ENCODE measurements at regions not wholly inside any gene's neighbourhood (a gene's known extent, or its start where the extent isn't known, plus 50 kb on each side); places are given as distances from the start of the nearest gene placed in this dataset.

DNA sequence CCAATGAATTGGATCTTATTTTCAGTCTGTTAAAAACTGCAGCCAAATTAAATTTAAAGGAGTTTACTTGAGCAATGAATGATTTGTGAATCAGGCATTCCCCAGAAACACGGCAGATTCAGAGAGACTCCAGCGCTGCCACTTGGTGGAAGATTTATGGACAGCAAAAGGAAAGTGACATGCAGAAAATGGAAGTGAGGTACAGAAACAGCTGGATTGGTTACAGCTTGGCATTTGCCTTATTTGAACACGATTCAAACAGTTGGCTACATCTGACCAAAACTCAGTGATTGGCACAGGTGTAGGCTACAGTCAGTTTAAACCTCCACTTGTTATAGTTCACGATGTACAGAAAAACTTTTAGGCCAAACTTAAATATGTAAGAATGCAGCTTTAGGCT is 257.6 kb upstream of the IMPG1 start:
- intact Hi-C loops (cut with DNase I, micrococcal nuclease) = no loop called here
- Histone ChIP-seq H3K36me3 (ENCODE audit: insufficient read depth, low read length) (no peaks in the 10 kb centered on the region), H3K27ac (ENCODE audit: low read depth in 1 of 2, low read length in 2 of 2) (no peak overlapping the region), H3K9me3 (ENCODE audit: control insufficient read depth in 1 of 2, insufficient read depth in 1 of 2, low read length in 2 of 2) (peaks cover 0 to 5% of the 10 kb centered on the region in 2 experiments), H3K27me3 (ENCODE audit: control insufficient read depth in 1 of 2, insufficient read depth in 2 of 2, low read length in 2 of 2) (no peaks in the 10 kb centered on the region), H3K4me1 (ENCODE audit: insufficient read depth, low read length) (no peaks in the 10 kb centered on the region), H3K4me3 (ENCODE audit: low read length) (no peak overlapping the region)
- no peak for DNase-seq
- peaks cover 20% of the 10 kb centered on the region for H3K9me3 Mint-ChIP-seq
- no peaks in the 10 kb centered on the region for H3K36me3 Mint-ChIP-seq (ENCODE audit: low read depth)
- TF ChIP-seq, protein P1, sequence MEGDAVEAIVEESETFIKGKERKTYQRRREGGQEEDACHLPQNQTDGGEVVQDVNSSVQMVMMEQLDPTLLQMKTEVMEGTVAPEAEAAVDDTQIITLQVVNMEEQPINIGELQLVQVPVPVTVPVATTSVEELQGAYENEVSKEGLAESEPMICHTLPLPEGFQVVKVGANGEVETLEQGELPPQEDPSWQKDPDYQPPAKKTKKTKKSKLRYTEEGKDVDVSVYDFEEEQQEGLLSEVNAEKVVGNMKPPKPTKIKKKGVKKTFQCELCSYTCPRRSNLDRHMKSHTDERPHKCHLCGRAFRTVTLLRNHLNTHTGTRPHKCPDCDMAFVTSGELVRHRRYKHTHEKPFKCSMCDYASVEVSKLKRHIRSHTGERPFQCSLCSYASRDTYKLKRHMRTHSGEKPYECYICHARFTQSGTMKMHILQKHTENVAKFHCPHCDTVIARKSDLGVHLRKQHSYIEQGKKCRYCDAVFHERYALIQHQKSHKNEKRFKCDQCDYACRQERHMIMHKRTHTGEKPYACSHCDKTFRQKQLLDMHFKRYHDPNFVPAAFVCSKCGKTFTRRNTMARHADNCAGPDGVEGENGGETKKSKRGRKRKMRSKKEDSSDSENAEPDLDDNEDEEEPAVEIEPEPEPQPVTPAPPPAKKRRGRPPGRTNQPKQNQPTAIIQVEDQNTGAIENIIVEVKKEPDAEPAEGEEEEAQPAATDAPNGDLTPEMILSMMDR (IDR thresholded peaks at IDR 0.05) = no peak
- POLR2A ChIA-PET = no interaction called here
- no peak overlapping the region for H3K4me3 Mint-ChIP-seq
- H3K27ac Mint-ChIP-seq = no peak overlapping the region
- CTCF ChIA-PET = interaction anchor here (1.6 kb wide), 1 partner anchor 8 kb away, joined by 3 read pairs; no protein-coding TSS in a partner anchor
- ATAC-seq (ENCODE audit: poor library complexity) = no peak
- no peaks in the 10 kb centered on the region for H3K27me3 Mint-ChIP-seq
- no peaks in the 10 kb centered on the region for H3K4me1 Mint-ChIP-seq (ENCODE audit: low read depth)

DNA sequence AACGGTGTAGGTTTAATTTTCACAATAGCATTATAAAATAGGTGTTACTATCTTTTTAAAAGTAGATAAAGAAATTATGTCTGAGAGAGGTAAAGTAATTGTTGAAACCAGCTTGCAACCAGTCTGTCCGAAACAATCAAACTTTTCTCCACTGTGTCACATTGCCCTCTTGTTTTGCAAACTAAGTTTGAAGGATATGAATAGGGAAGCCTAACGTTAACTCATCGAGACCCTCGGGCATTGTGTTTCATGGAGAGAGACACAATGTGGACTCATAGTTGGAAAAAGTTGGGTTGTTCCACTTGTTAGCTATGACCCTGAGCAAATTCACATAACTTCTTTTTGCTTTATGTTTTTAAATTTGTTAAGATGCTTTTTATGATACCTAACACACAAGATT is 254.4 kb upstream of the IMPG1 start:
- Mint-ChIP-seq H3K36me3 (ENCODE audit: low read depth) (no peaks in the 10 kb centered on the region), H3K27me3 (no peaks in the 10 kb centered on the region), H3K4me1 (ENCODE audit: low read depth) (no peaks in the 10 kb centered on the region), H3K27ac (no peak overlapping the region), H3K4me3 (no peak overlapping the region), H3K9me3 (peaks cover 28% of the 10 kb centered on the region)
- Histone ChIP-seq H3K9me3 (ENCODE audit: control insufficient read depth in 1 of 2, insufficient read depth in 1 of 2, low read length in 2 of 2) (peaks cover 0 to 5% of the 10 kb centered on the region in 2 experiments), H3K27me3 (ENCODE audit: control insufficient read depth in 1 of 2, insufficient read depth in 2 of 2, low read length in 2 of 2) (no peaks in the 10 kb centered on the region), H3K4me3 (ENCODE audit: low read length) (no peak overlapping the region), H3K4me1 (ENCODE audit: insufficient read depth, low read length) (no peaks in the 10 kb centered on the region), H3K27ac (ENCODE audit: low read depth in 1 of 2, low read length in 2 of 2) (no peak overlapping the region), H3K36me3 (ENCODE audit: insufficient read depth, low read length) (no peaks in the 10 kb centered on the region)
- POLR2A ChIA-PET = no interaction called here
- intact Hi-C loops (cut with DNase I, micrococcal nuclease) = no loop called here
- TF ChIP-seq, protein P1 (IDR thresholded peaks at IDR 0.05) = no peak
- DNase-seq (no peak), ATAC-seq (ENCODE audit: poor library complexity) (no peak)
- CTCF ChIA-PET = no interaction called here

All from CD4-positive, alpha-beta T cell (primary cell).